HG03025 (cell line): ENCODE measurements at regions not wholly inside any gene's neighbourhood (a gene's known extent, or its start where the extent isn't known, plus 50 kb on each side); places are given as distances from the start of the nearest gene placed in this dataset.
A peak's percentile ranks its signal among the peaks of the same experiment; 100 is the strongest.
"Not testable (repeated sequence)": the region's sequence is repeated elsewhere in the genome, so short reads cannot be mapped to it uniquely, and the experiment has no call there.

Source experiments
- ATAC-seq: cut with Tn5 transposase; IDR thresholded peaks from one replicate; pipeline ENCODE4 v1.9.1; 2021; ENCODE audit warnings: mild to moderate bottlenecking, moderate library complexity; ENCODE audit not compliant: unreplicated experiment, low FRiP score

DNA sequence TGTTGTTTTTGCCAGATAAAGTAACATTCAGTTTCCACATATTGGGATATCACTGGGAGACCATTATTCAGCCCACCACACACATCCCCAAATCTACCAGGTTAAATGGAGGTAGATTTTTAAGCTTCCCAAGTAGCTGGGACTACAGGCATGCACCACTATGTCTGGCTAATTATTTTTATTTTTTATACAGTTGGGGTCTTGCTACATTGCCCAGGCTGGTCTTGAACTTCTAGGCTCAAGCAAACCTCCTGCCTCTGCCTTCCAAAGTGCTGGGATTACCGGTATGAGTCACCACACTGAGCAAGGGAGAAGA, 96.6 kb upstream of the CHD2 start:
- no peak for ATAC-seq

DNA sequence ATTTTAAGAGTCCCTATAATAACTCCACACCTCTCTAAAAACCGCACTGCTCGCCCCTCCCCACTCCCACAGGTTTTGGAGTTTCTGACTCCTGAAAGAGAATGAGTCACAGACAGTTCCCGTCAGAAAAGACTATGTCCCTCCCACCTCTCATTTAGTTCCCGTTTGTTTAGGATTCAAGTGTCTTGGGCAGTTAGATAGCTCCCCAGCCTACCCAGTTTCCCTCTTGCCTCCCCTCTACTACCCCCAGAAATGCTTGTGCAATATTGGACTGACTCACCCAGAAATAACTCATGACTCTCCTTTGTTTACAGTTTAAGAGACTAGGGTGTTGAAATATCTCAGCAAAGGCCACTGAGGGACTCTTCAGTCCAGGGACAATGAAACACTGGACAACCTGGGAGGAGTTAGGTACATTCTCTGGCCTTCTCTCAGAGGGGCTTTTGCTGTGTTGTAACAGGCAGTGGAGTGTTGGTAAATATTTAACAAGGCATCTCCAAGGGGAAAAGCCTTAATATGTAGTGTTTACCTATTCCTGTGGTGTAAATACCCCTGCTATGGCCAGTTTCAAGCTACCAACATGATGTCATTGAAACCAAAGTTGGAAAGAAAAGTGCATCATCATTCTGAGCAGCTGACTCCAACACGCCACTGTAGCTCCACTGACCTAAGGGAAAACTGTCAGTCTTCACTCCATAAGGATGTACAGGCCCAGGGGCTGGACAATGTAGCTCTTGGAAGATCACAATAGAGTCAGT, 96.1 kb upstream of the CHD2 start:
- ATAC-seq = peak; percentile 43

DNA sequence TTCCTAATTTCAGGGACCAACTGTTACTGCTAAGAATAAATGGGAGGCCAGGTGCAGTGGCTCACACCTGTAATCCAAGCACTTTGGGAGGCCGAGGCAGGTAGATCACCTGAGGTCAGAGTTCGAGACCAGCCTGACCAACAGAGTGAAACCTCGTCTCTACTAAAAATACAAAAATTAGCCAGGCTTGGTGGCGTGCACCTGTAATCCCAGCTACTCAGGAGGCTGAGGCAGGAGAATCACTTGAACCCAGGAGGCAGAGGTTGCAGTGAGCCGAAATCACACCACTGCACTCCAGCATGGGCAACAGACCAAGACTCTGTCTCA, 95.6 kb upstream of the CHD2 start:
- ATAC-seq = not testable (repeated sequence)

DNA sequence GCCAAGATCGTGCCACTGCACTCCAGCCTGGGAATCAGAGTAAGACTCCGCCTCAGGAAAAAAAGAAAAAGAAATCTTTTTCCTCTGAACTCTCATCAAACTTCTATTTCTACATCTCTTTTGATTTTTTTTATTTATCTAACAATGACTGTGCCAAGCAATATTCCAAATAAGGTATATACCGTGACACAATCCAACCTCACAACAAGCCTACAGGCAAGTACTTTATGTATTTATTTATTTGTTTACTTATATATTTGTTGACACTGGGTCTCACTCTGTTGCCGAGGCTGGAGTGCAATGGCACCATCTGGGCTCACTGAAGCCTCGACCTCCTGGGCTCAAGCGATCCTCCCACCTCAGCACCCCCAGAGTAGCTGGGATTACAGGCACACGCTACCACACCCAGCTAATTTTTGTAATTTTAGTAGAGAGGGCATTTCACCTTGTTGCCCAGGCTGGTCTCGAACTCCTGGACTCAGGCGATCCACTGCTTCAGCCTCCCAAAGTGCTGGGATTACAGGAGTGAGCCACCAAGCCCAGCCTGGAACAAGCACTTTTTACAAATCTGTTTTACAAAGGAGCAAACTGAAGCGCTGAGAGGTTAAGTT, 94.9 kb upstream of the CHD2 start:
- ATAC-seq = no peak

DNA sequence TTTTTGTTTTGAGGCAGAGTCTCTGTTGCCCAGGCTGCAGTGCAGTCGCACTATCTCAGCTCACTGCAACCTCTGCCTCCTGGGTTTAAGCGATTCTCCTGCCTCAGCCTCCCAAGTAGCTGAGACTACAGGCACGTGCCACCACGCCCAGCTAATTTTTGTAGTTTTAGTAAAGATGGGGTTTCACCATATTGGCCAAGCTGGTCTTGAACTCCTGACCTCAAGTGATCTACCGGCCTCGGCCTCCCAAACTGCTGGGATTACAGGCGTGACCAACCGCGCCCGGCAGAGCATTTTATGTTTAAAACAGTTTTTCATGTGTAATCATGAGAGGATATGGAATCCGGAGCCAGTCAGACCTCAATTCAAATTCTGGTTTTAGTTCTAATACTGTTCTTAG, 94.0 kb upstream of the CHD2 start:
- ATAC-seq = not testable (repeated sequence)

DNA sequence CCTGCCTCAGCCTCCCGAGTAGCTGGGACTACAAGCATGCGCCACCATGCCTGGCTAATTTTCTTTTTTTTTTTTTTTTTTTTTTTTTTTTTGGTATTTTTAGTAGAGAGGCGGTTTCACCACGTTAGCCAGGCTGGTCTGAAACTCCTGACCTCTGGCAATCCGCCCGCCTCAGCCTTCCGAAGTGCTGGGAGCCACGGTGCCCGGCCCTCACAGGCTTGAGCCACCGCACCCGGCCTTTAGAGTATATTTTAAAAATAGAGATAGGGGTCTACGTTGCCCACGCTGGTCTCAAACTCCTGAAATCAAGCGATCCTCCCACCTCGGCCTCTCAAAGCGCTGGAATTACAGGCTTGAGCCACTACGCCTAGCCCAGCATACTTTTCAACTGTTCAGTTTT, 93.4 kb upstream of the CHD2 start:
- no peak for ATAC-seq

DNA sequence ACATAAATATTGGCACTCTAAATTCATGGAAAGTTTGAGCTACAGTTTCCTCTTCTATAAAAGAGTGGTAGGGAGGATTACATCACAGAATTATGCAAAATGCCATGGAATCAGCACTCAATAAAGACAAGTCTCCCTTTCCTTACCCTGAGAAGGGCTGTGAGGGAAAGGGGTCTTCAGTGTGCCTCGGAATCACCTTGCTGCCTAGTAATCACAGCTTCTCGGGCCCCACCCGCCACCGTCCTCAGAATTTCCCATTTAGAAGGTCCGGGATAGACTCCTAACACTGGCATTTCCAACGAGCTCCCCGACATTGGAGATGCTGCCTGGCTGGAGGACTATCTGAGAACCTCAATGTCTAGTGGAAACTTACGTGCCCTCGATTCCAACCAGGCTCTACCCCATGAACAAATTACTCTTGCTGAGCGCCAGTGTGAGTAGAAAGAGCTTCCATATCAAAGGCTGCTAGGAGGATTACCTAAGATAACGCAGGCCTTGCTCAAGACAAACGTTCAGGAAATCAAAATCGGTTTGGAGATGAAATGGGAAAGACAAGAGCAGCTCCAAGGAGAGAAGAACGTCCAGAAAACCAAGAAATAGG, 92.1 kb upstream of the CHD2 start:
- ATAC-seq = no peak

DNA sequence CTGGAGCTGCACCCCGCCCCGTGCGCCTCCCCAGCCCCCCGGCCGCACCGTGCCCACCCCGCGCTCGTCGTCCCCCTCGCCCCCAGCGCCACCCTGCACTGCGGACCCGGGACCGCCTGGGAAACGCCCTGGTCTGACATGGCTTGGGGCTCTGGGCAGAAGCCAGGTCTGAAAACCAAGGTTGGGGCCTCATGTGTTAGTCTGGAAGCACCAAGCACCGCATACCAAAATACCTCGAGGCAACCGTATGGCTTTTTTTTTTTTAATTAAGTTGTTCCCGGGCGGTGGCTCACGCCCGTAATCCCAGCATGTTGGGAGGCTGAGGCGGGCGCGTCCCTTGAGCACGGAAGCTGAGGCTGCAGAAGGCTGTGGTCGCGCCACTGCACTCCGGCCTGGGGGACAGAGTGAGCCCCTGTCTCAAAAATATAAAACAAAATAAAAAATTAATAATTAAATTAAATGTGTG, 91.5 kb upstream of the CHD2 start:
- peak; percentile 19 for ATAC-seq

DNA sequence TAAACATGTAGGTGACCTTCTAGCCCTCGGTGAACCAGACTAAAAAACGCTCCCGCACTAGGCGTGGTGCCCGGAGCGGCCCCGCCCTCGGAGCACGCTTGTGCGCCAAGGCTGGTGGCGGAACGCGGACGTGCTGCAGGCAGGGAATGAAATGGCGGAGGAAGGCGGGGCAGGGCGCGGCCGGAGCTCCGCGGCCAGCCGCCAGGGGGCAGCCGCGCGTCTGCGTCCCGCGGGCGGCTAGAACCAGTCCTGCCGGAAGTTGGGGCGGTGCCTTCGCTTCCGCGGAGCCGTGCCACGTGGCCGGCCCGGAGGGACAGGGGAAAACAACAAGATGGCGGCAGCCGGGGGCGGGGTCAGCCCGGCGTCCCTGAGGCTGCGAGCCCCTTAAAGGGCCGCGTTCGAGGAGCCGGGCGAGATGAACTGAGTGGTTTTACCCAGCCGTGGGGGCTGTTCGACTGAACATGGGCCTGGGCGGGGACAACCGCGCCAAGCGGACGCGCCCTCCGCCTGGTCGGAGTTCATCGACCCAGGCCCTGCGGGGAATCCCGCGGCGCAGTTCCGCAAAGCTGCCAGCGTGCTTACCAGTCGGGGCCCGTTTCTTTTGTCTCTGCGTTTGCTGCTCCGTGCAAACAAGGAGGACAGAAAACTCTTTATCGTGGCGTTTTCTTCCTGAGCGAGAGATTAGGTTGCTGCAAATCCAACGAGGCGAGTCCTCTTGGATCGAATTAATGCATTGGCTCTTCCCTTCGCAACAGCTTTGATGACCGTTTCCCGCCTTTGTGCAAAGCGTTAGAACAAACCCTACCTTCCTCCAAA, 90.9 kb upstream of the CHD2 start:
- peak; percentile 81 for ATAC-seq

DNA sequence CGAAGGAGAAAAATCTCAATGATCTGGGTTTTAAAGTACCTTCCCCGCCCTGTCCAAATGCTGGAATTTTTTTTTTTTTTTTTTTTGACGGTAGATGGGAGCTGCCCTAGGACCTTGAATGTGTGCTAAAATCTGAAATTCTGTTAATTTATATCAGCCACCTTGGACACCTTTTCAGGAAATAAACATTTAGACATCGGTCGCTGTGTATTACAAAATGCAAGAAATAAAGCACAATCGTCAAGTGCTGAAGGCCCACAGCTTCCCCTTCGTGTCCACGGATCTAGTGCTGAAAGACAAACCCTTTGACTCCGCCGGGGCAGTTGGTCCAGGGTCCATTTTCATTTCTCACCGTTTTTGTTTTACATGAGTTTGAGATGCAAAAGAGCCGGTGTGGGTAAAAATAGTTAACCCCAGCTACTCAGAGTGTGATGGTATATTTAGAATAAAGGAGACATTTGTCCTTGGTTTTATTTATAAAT, 90.2 kb upstream of the CHD2 start:
- no peak for ATAC-seq

DNA sequence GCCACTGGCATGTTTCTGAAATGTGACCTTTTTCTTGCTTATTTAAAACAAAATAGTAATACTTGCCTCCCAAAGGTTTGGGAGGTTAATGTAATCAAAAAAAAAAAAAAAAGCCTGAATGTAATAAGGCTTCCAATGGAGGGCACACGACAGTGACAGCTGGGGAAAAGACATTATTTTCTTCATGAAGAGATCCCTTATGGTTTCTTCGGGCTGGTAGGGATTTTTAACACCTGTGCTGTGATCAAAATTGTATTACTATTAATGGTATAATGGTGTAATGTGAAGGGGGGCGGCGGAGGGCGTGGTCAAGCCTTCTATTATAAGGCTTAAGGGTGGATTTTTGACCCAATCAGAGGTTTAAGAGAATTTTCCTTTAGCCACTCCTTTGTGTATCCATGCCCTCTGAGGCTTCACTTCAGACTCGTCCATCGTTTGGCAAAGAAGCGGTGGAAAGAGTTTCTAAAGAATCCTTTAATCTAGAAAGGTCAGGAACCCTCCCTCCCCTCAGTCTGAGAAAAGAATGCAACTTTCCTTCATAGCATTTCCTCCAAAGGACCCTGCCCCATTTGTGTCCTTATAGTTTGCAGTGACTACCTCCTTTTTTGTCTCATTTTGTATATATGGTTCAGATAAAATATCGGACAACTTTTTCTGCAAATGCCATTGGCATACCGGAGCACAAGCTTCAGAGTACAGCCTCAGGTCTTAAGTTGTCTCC, 89.5 kb upstream of the CHD2 start:
- no peak for ATAC-seq

DNA sequence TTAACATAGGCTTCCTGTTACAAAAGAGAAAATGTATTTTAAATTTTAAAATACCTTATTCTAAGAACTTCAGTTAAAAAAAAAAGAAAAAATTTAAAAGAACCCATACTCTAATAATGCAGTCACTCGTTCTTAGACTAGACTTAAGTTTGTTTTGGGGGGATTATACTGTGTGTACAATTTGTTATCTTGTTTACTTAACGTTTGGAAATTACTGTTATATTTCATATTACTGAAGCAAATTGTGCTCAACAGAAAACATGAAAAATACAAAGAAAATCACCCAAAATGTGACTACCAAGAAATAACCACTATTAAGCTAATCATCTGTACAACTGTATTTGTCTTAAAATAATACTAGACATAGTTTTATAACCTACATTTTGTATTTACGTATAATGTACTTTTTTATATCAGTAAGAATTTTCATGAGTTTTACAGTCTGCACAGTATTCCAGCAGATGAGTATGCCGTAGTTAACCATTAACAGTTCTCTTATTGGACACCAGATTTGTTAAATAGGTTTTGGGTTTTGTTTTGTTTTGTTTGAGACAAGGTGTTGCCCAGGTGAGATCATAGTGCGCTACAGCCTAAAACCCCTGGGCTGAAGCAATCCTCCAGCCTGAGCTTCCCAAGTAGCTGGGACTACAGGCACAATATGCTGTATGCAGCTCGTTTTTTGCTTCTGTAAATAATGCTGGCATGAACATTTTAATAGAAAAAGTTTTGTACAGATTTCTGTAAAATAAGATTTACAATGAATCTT, 88.8 kb upstream of the CHD2 start:
- no peak for ATAC-seq

DNA sequence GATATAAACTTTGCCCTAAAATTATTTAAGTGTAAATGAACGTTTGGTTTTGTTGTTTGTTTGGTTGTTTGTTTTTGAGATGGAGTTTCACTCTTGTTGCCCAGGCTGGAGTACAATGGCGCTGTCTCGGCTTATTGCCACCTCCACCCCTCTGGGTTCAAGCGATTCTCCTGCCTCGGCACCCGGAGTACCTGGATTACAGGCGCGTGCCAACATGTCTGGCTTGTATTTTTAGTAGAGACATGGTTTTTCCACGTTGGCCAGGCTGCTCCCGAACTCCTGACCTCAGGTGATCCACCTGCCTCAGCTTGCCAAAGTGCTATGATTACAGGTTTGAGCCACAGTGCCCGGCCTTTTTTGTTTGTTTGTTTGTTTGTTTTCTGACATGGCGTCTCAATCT, 87.9 kb upstream of the CHD2 start:
- no peak for ATAC-seq

DNA sequence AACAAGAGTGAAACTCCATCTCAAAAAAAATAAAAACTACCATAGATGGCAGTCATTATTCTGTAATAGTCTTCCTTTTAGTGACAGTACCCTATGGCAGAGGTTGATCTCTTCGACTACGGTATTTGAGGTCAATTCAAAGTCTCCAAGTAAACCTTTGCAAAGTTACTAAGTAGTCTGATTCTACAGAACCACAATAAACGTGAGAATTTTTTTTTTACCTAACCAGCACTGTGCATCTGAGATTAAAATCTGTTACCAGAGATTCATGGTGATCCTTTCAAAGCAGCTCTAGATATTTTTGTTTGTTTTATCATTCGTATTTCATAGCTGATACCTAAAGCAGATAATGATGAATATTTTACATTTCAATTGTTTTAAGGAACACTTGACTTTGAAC, 86.6 kb upstream of the CHD2 start:
- no peak for ATAC-seq

DNA sequence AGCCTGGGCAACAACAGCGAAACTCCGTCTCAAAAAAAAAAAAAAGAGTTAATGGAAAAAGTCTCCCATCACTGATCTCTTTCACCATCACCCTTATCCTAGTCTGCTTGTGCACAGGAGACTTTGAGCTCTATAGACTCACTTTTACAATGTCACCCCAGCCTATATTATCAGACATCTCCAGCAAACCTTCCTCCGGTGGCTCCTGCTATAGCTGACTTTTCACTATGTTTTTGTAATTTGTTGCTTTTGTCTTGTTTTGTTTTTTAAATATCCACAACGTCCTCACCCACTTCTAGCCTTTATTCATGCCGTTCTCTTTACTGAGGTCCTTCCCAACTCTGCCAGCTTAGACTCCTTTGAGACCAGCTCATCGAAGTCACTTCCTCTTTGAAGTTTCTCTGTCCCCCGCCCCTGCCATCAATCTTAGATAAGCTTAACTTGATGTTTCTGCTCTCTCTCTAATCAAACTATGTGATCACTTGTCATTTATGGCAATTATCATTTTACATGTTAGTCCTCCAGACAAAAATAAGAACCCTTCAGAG, 82.7 kb upstream of the CHD2 start:
- ATAC-seq = no peak

DNA sequence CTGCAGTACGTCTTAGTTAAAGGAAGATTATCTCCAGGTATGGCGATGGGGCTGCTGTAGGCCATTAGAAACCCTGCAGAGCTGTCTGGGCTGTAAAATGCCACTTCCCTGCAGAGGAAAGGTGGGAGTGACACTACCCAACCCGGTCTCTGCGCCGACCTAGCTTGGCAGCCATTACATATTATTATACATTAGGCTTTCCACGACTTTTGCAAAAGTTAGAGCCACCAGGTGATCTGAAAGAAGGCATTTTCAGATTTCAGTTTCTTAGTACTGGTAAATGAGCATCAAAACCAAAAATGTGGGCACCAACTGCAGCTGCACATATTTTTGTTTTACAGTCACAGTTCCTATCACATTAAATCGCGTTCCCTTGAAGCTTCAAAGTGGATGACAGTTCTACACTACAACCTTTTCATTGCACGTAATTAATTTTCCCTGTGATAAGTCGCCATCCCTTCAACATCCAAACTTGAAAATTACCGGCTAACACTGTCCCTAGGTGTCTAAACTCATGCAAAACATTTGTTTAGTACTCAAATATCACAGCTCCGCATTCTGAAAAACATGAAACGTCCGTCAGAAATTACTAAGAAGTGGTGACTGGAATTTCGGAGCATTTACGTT, 81.4 kb upstream of the CHD2 start:
- no peak for ATAC-seq

DNA sequence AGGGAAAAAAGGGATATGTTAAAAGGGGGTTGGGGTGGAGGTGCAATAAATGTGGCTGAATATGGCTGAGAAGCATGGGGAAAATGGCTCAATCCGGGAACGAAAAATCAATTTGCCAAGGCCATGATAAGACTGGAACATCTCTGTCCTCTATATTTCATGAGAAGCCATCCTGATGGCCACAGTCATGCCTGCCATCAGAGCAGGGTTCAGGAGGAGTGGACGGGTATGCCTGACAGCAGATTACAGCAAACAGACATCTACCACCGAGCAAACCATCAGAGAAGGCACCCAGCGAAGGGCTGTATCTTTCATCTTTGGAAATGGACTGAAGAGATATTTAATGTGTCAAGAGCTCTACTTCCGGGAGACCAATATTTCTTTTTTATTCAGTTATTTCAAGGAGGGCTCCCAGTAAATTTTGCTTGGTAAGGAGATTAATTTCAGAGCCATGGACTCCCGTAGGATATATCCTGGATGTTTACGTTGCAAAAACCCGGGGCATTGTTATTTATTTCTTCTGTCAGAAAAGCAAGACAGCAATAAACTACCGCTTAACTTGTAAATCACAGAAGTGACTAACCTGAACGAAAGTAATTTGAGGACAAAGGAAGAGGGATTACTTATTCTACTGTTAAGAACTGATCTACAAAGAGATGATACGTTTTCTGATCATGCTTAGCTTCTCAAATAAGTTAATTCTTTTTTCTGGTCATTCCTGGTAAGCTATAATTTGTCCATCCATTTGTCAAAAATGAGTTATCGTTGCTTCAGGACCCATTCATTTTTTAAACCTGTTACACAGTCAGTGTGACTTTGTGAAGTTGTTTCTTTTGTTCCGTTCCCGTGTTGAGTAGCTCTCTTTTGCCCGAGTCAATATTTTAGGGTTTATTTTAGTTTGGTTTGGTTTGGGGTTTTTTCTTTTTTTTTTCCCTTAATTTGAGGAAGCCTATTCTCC, 80.6 kb upstream of the CHD2 start:
- no peak for ATAC-seq
